ENCODE measurements at regions not wholly inside any gene's neighbourhood (a gene's known extent, or its start where the extent isn't known, plus 50 kb on each side); places are given as distances from the start of the nearest gene placed in this dataset.
"Not testable (repeated sequence)": the region's sequence is repeated elsewhere in the genome, so short reads cannot be mapped to it uniquely, and the experiment has no call there.

GRCh38 chr5:86337667-86338460, 279.9 kb upstream of the COX7C start:
- FAIRE-seq (no peak), DNase-seq (ENCODE audit: low spot score) (no peak)

GRCh38 chr5:86354664-86355063, 263.1 kb upstream of the COX7C start:
- DNase-seq (ENCODE audit: low spot score) (no peak), FAIRE-seq (no peak)

- no peak for DNase-seq (ENCODE audit: low spot score)
- FAIRE-seq: no peak
Measured at GRCh38 chr5:86360801-86361200, 256.9 kb upstream of the COX7C start.

GRCh38 chr5:86371061-86371460, 246.7 kb upstream of the COX7C start:
- FAIRE-seq (no peak), DNase-seq (ENCODE audit: low spot score) (no peak)

GRCh38 chr5:86374611-86375010, 243.1 kb upstream of the COX7C start:
- FAIRE-seq (no peak), DNase-seq (ENCODE audit: low spot score) (no peak)

- no peak for FAIRE-seq
- DNase-seq (ENCODE audit: low spot score): no peak
Measured at GRCh38 chr5:86376214-86376613, 241.5 kb upstream of the COX7C start.

- FAIRE-seq: no peak
- no peak for DNase-seq (ENCODE audit: low spot score)
Measured at GRCh38 chr5:86403190-86403589, 214.6 kb upstream of the COX7C start.

GRCh38 chr5:86404256-86404655, 213.5 kb upstream of the COX7C start:
- no peak for FAIRE-seq
- DNase-seq (ENCODE audit: low spot score): no peak

- no peak for DNase-seq (ENCODE audit: low spot score)
- FAIRE-seq: no peak
Measured at GRCh38 chr5:86407711-86408110, 210.0 kb upstream of the COX7C start.

GRCh38 chr5:86411596-86411995, 206.1 kb upstream of the COX7C start:
- DNase-seq (ENCODE audit: low spot score) (no peak), FAIRE-seq (no peak)

GRCh38 chr5:86427158-86427557, 190.6 kb upstream of the COX7C start:
- DNase-seq (ENCODE audit: low spot score): no peak
- FAIRE-seq: no peak

- FAIRE-seq: no peak
- DNase-seq (ENCODE audit: low spot score): no peak
Measured at GRCh38 chr5:86439593-86440110, 178.1 kb upstream of the COX7C start.

GRCh38 chr5:86442036-86442745, 175.6 kb upstream of the COX7C start:
- FAIRE-seq: no peak
- no peak for DNase-seq (ENCODE audit: low spot score)

GRCh38 chr5:86447362-86447761, 170.4 kb upstream of the COX7C start:
- no peak for DNase-seq (ENCODE audit: low spot score)
- FAIRE-seq: no peak

- no peak for FAIRE-seq
- no peak for DNase-seq (ENCODE audit: low spot score)
Measured at GRCh38 chr5:86452251-86452650, 165.5 kb upstream of the COX7C start.

- DNase-seq (ENCODE audit: low spot score) (no peak), FAIRE-seq (no peak)
Measured at GRCh38 chr5:86460519-86460918, 157.2 kb upstream of the COX7C start.

GRCh38 chr5:86461169-86461956, 156.4 kb upstream of the COX7C start:
- FAIRE-seq: no peak
- DNase-seq (ENCODE audit: low spot score): peak; percentile 8

GRCh38 chr5:86463339-86463738, 154.4 kb upstream of the COX7C start:
- DNase-seq (ENCODE audit: low spot score) (no peak), FAIRE-seq (no peak)

GRCh38 chr5:86465052-86465838, 152.5 kb upstream of the COX7C start:
- no peak for DNase-seq (ENCODE audit: low spot score)
- no peak for FAIRE-seq

- DNase-seq (ENCODE audit: low spot score); FAIRE-seq: not testable (repeated sequence)
Measured at GRCh38 chr5:86466721-86467120, 151.0 kb upstream of the COX7C start.

GRCh38 chr5:86482008-86482407, 135.7 kb upstream of the COX7C start:
- no peak for FAIRE-seq
- DNase-seq (ENCODE audit: low spot score): no peak
